ENCODE measurements at regions not wholly inside any gene's neighbourhood (a gene's known extent, or its start where the extent isn't known, plus 50 kb on each side); places are given as distances from the start of the nearest gene placed in this dataset.
"Not testable (repeated sequence)": the region's sequence is repeated elsewhere in the genome, so short reads cannot be mapped to it uniquely, and the experiment has no call there.

DNA sequence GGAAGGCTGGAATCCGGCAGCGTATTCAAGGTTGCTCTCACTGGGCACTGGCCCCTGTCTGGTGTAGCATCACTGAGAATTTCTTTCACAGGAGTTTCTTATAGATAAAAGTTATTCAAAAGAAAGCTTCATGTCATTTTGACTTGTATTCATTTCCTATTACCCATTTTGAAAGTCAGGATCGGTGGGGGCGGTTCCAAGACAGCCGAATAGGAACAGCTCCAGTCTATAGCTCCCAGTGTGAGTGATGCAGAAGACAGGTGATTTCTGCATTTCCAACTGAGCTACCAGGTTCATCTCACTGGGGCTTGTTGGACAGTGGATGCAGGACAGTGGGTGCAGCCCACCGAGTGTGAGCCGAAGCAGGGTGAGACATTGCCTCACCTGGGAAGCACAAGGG lies 51.5 kb upstream of the CDC42EP3 start:
- H3K9me3 Mint-ChIP-seq; H3K27ac Mint-ChIP-seq; intact Hi-C loops (cut with micrococcal nuclease): not testable (repeated sequence)

DNA sequence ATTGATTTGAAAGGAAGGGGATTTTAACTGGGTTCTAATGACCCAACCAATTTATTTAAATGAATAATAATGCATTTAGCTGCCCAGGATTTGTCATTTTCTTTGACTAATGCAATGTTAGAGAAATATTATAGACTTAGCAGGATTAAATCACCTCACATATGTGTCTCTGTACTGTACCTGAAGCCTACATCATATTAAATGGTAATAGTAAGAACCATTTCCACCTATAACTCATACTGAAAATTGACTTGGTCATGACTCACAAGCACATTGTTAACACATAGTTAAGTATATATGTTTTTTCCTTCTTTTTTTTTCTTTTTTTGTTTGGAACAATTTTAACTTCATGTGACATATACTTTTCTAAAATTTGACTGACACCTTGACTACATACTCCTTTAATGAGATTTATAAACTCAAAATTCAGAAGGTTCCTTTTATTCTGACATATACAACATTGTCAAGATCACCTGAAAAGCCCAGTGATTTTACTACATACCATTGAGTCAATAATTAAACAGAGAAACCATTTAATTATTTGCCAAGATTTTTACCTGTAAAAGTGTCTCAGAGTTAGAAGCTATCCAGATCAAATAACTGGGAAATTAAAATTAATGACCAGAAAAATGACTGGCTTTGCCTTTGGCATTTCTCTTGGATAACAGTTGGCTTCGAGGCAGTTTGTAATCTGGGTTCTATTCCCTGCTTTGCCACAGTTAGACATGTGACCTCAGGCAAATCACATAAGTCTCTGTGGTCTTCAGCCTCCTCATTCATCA lies 58.8 kb upstream of the CDC42EP3 start:
- Mint-ChIP-seq H3K4me1 (ENCODE audit: low read depth) (peaks cover 22% of the 10 kb centered on the region), H3K4me3 (no peak overlapping the region), H3K27ac (no peak overlapping the region), H3K27me3 (no peaks in the 10 kb centered on the region), H3K36me3 (ENCODE audit: low read depth) (no peaks in the 10 kb centered on the region), H3K9me3 (no peaks in the 10 kb centered on the region)
- intact Hi-C loops (cut with micrococcal nuclease) = no loop called here

More for the DNA sequence above, 51.5 kb upstream of the CDC42EP3 start:
- H3K36me3 Mint-ChIP-seq (ENCODE audit: low read depth); H3K27me3 Mint-ChIP-seq; H3K4me3 Mint-ChIP-seq; H3K4me1 Mint-ChIP-seq (ENCODE audit: low read depth): not testable (repeated sequence)

DNA sequence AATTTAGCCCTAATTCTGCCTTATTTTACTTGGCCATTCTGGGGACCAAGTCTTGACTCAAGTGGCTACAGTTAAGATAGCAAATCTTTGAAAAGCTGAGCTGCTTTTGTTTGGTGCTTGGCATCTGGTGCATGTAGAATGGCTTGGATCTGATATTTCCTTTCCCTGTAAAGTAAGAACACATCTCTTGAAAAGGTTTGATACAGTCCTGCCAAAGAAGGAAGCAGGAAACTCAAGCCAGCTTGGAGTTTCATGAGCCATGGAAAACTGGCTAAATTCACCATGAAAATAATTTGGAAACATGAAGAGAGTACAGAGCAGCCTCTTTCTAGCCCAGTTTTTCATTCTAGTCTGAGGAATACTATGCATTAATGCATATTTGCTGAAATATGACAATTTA lies 61.0 kb upstream of the CDC42EP3 start:
- H3K4me3 Mint-ChIP-seq; H3K36me3 Mint-ChIP-seq (ENCODE audit: low read depth); intact Hi-C loops (cut with micrococcal nuclease); H3K9me3 Mint-ChIP-seq; H3K27ac Mint-ChIP-seq; H3K27me3 Mint-ChIP-seq: not testable (repeated sequence)
- H3K4me1 Mint-ChIP-seq (ENCODE audit: low read depth) = peaks cover 24% of the 10 kb centered on the region

DNA sequence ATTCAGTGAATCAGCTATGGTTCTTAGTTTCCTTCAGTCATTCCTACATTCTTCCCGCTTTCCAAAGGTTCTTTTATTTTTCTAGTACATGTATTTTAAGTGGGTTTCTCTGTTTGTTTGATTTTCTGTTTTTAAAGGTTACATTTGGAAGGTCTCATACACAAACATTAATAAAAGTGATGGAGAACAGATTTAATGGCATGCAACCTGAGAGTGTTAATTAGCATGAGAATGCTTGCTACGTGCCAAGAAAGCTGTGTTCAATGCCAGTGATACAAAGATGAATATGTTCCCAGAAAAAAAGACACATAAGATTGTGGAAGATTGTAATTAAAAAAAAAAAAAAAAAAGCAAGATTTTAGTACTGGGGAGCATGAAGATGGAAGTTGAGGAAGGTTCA lies 61.8 kb upstream of the CDC42EP3 start:
- Mint-ChIP-seq H3K27ac (no peak overlapping the region), H3K9me3 (peaks cover 6% of the 10 kb centered on the region), H3K36me3 (ENCODE audit: low read depth) (no peaks in the 10 kb centered on the region), H3K4me1 (ENCODE audit: low read depth) (peaks cover 24% of the 10 kb centered on the region), H3K4me3 (no peak overlapping the region), H3K27me3 (no peaks in the 10 kb centered on the region)
- intact Hi-C loops (cut with micrococcal nuclease) = no loop called here

DNA sequence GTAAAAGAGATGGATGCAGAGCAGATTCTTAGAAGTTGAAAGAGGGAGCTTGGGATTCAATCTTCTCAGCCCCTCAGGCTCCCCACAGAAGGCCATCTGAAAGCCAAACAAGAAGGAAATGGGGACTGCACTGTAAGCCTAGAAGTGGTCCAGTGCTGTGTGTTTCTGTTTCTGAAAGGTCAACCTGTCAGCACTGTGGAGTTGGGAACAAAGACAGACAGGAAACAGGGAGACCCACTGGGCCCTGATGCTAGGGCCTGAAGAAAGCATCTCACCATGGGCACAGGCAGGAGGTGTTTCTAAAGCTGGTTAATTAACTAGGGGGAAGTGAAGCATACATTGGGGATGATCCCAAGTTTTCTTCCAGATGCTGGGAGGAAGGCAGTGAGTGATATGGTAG lies 62.5 kb upstream of the CDC42EP3 start:
- intact Hi-C loops (cut with micrococcal nuclease); H3K27ac Mint-ChIP-seq; H3K9me3 Mint-ChIP-seq: not testable (repeated sequence)

DNA sequence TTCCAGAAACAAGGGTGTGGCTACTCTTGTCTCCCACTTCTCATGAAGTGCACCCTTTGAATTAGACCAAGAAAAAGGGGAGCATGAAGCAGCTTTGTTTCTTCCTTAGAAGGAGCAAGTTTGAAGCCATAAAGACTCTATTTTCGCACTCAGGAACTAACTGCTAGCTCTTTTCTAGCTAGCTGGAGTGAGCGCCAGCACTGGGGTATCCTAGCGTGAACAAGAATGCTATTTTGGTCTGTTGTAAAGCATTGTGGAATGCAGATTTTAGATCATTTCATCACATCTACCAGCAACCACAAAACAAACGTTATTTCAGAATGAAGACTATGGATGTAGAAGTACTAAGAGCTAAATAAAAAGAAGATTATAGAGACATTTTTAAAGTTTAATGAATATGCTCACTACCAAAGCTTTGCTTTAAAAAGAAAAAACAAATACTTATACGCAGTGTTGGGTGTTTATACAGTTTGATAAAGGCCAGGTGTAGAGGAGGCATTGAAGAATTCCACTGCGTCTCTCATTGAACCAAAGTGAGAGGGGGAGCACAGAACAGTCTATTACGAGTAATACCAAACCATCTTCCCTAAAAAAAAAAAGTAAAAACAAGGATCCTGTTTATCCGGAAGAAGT lies 63.6 kb upstream of the CDC42EP3 start:
- H3K27ac Mint-ChIP-seq; intact Hi-C loops (cut with micrococcal nuclease); H3K4me3 Mint-ChIP-seq; H3K36me3 Mint-ChIP-seq (ENCODE audit: low read depth); H3K27me3 Mint-ChIP-seq: not testable (repeated sequence)
- peaks cover 13% of the 10 kb centered on the region for H3K9me3 Mint-ChIP-seq
- peaks cover 24% of the 10 kb centered on the region for H3K4me1 Mint-ChIP-seq (ENCODE audit: low read depth)

More for the DNA sequence above, 62.5 kb upstream of the CDC42EP3 start:
- not testable (repeated sequence) for H3K4me3 Mint-ChIP-seq; H3K27me3 Mint-ChIP-seq; H3K36me3 Mint-ChIP-seq (ENCODE audit: low read depth)
- H3K4me1 Mint-ChIP-seq (ENCODE audit: low read depth) = peaks cover 24% of the 10 kb centered on the region

DNA sequence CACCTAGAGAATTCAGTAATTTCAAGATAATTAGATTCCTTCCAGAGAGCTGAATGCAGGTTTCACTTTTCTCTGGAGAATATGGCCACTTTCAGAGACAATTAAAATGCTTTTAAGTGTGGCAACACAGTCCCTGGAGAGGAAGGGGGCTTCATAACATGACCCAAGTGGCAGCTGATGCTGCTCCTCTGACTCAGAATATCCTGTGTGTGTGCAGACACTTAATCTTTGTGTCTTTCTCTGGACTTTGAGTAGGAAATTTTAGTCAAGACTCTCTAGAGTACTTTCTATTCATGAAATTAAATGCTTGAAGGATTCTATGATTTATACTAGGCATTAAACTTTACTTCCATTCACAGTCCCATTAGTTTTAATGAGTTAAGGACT lies 64.1 kb upstream of the CDC42EP3 start:
- Mint-ChIP-seq H3K4me1 (ENCODE audit: low read depth) (peaks cover 24% of the 10 kb centered on the region), H3K9me3 (peaks cover 14% of the 10 kb centered on the region)
- H3K36me3 Mint-ChIP-seq (ENCODE audit: low read depth); H3K4me3 Mint-ChIP-seq; H3K27me3 Mint-ChIP-seq; intact Hi-C loops (cut with micrococcal nuclease); H3K27ac Mint-ChIP-seq: not testable (repeated sequence)

DNA sequence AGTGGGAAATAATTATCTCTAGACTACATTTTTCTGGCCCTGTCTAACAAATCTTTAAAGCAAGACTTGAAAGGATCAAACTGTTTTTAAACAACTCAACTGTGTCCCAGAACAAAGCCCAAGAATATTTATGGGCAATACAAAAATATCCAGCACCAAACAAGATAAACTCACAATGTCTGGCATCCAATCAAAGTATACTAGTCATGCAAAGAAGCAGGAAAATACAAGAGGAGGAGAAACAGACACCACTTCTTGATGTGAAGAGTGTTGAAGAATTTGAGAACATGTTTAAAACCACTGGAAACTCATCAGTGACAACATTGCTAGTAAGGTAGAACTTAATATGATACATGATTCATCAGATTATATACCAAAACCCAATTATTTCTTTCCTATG lies 66.1 kb upstream of the CDC42EP3 start:
- Mint-ChIP-seq H3K36me3 (ENCODE audit: low read depth) (no peaks in the 10 kb centered on the region), H3K27ac (no peak overlapping the region), H3K27me3 (no peaks in the 10 kb centered on the region), H3K4me1 (ENCODE audit: low read depth) (peaks cover 24% of the 10 kb centered on the region), H3K4me3 (no peak overlapping the region), H3K9me3 (peaks cover 14% of the 10 kb centered on the region)
- intact Hi-C loops (cut with micrococcal nuclease) = no loop called here

DNA sequence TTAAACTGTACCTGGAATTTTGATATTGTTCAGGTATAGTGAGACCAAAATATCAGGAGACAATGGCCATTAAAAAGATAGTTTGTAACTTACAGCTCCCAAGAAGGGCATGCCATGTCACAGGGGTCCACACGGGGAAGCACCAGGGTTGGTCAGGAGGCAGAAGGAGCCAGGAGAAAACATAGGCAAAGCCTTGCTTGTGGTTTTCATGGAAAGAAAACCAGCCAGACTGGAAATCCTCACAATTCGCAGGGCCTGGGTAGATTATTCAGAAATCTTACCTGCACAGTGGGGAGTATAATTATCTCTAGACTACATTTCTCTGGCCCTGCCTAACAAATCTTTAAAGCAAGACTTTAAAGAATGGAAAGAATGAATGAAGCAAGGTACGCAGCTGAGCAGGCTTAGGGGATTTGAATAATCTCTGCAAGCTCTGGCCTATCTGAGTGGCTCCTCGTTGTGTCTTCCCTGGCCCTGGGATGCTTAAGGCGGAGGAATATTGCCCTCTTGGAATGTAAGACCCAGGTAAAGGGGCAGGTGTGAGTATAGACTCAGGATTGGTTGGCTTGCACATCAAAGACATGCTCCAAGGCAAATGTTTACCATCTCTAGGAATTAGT lies 66.9 kb upstream of the CDC42EP3 start:
- intact Hi-C loops (cut with micrococcal nuclease) = no loop called here
- Mint-ChIP-seq H3K4me3 (no peak overlapping the region), H3K27ac (no peak overlapping the region), H3K27me3 (no peaks in the 10 kb centered on the region), H3K9me3 (peaks cover 14% of the 10 kb centered on the region), H3K4me1 (ENCODE audit: low read depth) (peaks cover 19% of the 10 kb centered on the region), H3K36me3 (ENCODE audit: low read depth) (no peaks in the 10 kb centered on the region)

DNA sequence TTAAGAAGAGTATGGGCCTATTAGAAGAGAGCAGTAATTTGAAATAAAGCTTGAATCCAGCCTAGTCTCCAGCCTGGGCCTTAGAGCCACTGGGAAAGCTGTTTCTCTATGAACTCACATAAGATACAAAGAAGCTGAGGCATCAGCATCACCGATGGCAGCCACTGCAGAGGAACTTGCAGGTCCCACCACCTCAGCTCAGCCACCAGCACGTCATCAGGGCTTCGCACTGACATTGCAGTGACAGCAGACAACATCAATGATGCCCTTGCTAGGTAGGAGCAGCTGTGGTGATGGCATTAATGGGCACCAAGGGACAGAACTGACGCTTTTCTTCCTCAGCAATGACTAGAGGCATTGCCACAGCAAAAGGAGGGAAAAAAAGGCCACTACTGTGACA lies 67.7 kb upstream of the CDC42EP3 start:
- peaks cover 14% of the 10 kb centered on the region for H3K9me3 Mint-ChIP-seq
- H3K4me1 Mint-ChIP-seq (ENCODE audit: low read depth) = peaks cover 12% of the 10 kb centered on the region
- intact Hi-C loops (cut with micrococcal nuclease) = no loop called here
- no peaks in the 10 kb centered on the region for H3K36me3 Mint-ChIP-seq (ENCODE audit: low read depth)
- H3K27me3 Mint-ChIP-seq = no peaks in the 10 kb centered on the region
- no peak overlapping the region for H3K4me3 Mint-ChIP-seq
- no peak overlapping the region for H3K27ac Mint-ChIP-seq

DNA sequence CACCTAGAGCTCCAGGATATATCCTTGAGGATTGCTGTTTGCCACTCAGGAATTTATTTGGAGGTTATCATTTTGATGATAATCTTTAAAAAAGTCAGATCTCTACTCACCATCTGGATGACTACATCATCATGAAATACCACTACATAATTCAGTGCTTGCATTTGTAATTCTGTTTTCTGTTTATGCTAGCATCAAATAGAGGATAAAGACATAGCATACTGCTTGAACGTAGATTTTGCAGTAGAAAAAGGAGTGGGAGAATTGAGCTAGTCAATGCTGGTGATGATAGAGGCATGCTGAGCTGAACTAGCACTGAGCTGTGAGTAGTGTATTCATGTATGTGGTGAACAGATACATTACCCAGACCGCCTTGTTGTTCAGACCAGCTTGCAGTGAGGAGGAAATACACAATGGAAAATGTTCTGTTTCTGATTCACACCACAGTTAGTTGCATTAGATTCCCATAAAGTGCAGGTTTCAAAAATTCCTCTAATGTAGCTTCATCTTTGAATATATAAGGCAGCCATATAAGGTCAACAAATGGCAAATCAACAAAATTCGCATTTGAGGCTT lies 68.8 kb upstream of the CDC42EP3 start:
- Mint-ChIP-seq H3K27ac (no peak overlapping the region), H3K4me3 (no peak overlapping the region), H3K36me3 (ENCODE audit: low read depth) (no peaks in the 10 kb centered on the region), H3K27me3 (no peaks in the 10 kb centered on the region), H3K9me3 (peaks cover 14% of the 10 kb centered on the region), H3K4me1 (ENCODE audit: low read depth) (peaks cover 1% of the 10 kb centered on the region)
- intact Hi-C loops (cut with micrococcal nuclease) = no loop called here

DNA sequence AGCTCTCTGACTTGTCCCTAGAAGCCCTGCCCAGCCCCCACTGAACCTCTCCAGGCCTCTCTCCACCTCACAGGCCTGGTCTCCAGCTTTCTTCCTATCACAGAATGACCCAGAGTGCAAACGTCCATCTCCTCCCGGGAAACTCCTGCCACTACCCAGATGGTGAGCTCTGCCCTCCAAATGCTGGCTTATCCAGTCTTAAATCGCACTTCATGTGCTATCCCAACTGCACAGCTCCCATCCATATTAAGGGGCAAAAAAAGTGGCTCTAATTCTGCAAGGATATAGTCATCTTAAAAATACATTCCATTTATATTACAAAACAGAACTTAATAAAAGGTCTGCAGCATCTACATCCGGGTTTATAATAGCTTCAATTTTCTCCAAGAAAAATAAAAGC lies 70.8 kb upstream of the CDC42EP3 start:
- no peaks in the 10 kb centered on the region for H3K36me3 Mint-ChIP-seq (ENCODE audit: low read depth)
- no peaks in the 10 kb centered on the region for H3K27me3 Mint-ChIP-seq
- no peak overlapping the region for H3K4me3 Mint-ChIP-seq
- H3K9me3 Mint-ChIP-seq = peaks cover 8% of the 10 kb centered on the region
- H3K27ac Mint-ChIP-seq = no peak overlapping the region
- H3K4me1 Mint-ChIP-seq (ENCODE audit: low read depth) = no peaks in the 10 kb centered on the region
- intact Hi-C loops (cut with micrococcal nuclease) = no loop called here

DNA sequence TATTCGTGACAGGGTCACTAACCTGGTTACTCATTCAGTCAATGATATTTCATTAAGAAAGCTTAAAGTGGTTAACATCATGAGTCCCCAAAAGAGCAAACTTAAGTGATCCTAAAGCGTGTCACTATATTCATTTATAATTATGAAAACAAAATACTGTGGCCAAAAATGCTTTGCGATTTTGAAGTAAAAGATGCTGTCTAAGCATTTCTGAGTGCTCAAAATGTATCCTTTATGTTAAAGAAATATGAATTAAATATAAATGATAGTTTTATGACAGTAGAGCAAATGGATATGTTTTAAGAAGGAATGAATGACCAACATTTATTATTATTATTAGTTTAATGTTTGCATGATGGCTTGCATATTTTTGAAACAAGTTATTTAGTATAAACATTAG lies 72.6 kb upstream of the CDC42EP3 start:
- Mint-ChIP-seq H3K27me3 (no peaks in the 10 kb centered on the region), H3K36me3 (ENCODE audit: low read depth) (no peaks in the 10 kb centered on the region), H3K27ac (no peak overlapping the region), H3K4me3 (no peak overlapping the region), H3K9me3 (peaks cover 8% of the 10 kb centered on the region), H3K4me1 (ENCODE audit: low read depth) (peaks cover 9% of the 10 kb centered on the region)
- intact Hi-C loops (cut with micrococcal nuclease) = no loop called here

DNA sequence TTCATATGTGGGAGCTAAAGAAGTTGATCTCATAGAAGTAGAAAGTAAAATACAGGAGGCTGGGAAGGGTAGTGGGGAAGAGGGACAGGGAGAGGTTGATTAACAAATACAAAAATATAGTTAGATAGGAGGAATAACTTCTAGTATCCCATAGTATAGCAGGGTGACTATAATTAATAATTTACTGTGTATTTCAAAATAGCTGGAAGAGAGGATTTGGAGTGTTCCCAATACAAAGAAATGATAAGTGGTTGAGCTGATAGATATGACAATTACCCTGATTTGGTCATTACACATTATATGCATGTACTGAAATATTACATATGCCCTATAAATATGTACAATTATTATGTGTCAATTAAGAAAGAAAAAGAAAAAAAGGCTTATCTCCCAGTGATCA lies 73.5 kb upstream of the CDC42EP3 start:
- H3K27ac Mint-ChIP-seq; H3K9me3 Mint-ChIP-seq; H3K36me3 Mint-ChIP-seq (ENCODE audit: low read depth); intact Hi-C loops (cut with micrococcal nuclease); H3K4me3 Mint-ChIP-seq; H3K27me3 Mint-ChIP-seq: not testable (repeated sequence)
- peaks cover 13% of the 10 kb centered on the region for H3K4me1 Mint-ChIP-seq (ENCODE audit: low read depth)
